ENCODE measurements at regions not wholly inside any gene's neighbourhood (a gene's known extent, or its start where the extent isn't known, plus 50 kb on each side); places are given as distances from the start of the nearest gene placed in this dataset.
"Not testable (repeated sequence)": the region's sequence is repeated elsewhere in the genome, so short reads cannot be mapped to it uniquely, and the experiment has no call there.

DNA sequence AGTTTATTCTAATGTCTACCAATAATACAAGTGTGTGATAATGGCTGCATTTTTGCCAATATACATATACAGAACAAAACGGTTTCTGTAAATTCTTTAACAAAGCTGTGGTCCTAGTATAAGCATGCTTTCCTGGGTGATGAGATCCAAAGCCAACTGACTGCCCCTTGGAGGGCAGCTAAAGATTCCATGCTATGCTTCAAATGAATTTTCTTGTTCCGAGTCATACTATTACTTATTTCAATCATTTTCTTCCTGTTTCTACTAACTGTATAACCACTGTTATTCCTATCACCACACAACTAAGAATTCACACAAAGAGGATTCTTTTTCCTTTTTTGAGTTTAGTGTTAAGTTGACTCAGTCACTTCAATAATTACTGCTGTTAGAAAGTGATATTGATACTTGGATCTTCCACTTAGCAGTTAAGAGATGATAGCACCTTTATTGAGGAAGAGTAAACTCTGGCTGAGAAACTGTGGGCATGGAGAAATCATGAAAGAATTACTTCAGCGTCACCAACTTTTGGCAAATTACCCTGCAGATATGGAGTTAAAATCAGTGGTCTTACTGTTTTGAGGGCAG, 197.5 kb downstream of the ARL4A start:
- DNase-seq (ENCODE audit: low spot score) = no peak

DNA sequence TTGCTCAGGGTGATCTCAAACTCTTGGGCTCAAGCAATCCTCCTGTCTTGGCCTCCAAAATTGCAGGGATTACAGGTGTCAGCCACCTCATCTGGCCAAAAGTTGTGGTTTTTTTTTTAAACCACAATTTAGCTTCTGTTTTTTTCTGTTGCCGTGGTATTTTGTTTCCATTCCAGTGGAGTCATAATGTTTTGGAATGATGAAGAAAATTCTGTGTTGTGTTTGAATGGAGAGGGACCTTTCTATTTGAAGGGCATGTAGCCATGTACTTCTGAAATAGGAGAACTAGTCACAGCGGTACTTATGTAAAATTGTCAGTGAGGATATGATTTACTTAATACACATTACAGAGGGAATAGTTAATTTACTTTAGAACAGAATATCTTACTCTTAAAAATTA, 201.3 kb downstream of the ARL4A start:
- no peak for DNase-seq (ENCODE audit: low spot score)

DNA sequence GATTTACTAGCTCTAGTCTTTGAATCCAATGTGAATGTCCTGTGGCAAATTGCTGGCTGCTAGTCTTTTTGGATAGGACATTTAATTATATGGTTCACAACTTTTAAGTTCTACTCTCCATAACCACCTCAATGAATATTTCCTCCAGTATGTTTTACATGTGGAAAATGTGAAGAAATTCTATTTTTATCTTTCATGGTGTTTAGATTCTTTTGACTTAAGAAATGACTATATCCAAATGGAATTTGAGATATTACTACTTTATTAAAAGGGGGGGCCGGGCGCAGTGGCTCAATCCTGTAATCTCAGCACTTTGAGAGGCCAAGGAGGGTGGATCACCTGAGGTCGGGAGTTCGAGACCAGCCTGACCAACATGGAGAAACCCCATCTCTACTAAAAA, 202.0 kb downstream of the ARL4A start:
- DNase-seq (ENCODE audit: low spot score) = peak; percentile 3

DNA sequence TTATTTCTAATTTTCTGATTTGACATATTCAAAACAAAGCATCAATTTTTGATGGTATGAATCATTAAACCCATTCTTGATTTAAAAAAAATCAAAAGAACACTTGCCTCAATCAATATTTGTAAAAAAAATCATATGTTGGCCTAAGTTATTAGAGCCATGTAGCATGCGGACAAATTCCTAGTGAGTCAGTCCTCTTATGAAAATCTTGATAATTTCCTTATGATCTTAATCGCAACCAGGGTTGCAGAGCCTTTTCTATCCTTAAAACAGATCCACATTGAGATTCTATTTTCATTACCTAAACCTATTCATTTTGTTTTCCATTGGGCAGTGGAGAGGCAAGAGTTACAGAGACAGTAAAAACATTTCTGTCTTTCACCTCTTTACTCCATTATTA, 203.2 kb downstream of the ARL4A start:
- no peak for DNase-seq (ENCODE audit: low spot score)

DNA sequence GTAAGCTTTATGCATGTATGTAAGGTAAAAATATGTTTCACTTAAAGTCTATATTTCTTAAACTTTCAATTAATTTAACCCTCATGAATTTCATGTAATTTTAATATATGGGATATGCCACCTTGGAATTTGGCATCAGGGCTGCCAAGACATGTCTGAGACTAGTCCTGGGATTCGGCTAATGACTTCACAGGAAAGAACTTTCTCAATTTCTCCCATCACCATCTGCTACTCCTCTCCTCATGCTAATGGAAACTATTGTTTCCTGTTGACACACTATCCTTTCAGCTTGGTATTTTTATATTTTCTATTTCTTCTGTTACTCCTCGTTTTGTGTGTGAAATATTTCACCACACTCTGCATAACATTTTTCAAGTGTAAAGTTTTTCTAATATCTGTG, 205.9 kb downstream of the ARL4A start:
- no peak for DNase-seq (ENCODE audit: low spot score)

DNA sequence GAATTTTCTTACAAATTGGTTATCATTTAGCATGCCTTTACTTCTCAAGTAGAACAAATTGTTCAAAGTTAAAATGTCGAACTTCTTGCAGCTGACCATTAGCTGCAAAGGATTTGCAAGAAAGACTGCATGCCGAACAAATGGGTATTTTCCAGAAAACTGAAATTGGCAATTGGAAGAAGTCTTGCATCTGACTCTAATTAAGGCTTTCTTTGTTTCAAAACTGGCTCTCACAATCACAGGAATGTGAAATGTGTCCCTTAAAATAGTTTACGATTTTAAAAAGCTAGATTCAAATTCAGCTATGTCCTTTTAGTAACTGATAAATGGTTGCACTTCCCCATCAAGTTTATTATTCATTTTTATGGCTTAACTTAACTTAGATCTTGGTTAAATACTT, 207.9 kb downstream of the ARL4A start:
- no peak for DNase-seq (ENCODE audit: low spot score)

DNA sequence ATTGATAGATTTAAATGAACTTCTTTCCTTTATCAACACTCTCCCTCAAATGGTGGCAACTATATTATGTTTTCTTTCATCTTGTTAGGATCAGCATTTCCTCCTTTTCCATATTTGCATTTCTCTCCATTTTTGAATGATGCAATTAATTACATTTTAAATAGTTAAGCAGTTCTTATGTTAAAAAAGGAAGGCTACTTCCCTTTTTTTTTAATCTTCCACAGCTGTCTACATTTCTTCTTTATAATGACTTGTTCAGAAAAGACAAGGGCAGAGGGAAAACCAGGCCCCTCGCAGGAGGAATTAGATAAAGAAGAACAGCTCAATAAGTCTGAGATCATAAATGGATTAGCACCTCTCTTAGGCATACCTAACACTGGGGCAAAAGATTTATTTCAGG, 208.9 kb downstream of the ARL4A start:
- DNase-seq (ENCODE audit: low spot score) = no peak

DNA sequence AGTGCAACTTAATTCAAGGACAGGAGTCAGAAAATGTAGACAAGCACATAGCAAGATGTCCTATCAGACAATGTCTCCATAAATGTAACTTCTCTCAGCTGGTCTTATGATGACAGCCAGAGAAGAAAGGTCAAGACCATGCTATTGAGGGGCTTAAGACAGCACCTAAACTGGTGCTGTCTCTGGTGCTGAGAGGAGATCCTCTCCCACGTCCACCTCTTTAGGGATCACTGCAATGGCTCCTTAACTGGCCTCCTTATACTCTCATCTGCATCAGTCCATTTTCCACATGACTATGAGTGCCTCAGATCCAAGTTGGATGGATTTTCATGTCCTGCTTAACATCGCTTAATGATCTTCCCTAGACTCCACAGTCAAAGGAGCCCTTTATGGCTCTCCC, 210.6 kb downstream of the ARL4A start:
- DNase-seq (ENCODE audit: low spot score) = no peak

DNA sequence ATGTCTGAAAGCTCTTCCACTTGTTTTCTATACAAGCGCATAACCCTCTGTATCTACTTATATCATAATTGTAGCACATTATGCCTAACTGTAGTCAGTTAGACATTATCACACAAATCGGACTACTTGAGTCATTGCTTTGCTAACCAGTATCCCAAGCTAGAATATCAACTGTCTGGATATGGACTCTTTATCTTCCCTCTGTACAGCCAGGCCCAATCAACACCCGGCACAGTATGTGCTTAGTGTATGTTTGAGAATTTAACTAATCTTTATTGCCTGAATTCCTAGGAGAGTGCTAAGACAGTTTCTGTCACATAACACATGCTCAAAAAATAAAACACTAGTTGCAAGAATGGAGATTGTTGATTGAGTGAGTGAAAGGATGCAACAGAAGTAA, 211.2 kb downstream of the ARL4A start:
- DNase-seq (ENCODE audit: low spot score) = no peak

DNA sequence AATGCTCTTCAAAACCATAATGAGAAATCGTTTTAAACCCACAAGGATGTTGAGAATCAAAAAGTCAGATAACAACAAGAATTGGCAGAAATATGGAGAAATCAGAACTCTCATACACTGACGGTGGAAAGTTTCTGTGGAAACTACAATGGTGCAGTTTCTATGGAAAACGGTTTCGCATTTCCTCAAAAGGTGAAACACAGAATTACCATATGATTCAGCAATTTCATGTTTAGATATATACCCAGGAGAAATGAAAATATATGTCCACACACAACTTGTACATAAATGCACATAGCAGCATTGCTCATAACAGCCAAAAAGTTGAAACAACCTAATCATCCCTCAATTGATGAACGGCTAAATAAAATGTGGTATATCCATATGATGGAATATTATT, 218.2 kb downstream of the ARL4A start:
- no peak for DNase-seq (ENCODE audit: low spot score)

DNA sequence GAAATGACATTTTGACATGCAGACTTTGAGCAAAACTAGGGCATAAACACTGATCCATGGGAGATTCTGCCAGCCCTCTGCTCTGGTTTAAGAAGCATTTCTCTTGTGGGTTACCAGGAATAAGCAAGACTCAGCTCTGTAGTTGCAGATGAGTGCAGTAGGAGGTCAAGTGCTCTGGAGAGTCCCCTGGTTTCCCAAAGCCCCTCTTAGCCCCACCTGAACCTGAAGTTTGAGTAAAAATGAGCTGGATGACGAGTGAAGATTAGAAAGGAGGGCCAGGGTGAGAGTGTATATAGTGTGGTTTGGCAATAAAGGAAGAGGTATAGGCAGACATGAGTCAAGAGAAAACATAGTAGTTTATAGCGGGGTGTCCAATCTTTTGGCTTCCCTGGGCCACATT, 220.3 kb downstream of the ARL4A start:
- no peak for DNase-seq (ENCODE audit: low spot score)

DNA sequence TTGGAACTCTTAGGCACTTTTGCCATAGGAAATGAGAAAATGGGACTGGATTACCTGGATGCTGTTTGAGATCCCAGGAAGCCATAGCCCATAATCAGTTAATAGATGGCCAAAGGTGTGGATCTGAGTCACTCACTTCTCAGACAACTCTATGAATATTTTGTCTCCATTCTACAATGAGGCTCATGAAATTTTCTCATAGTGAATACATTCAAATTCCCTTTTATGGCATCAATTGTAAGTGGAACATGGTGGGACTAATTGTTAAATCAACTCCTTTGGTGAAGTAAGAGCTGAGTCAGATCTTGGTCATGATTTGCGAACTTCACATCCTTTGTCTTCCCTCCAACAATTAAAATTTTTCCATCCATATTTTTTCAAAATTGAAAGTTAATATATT, 222.1 kb downstream of the ARL4A start:
- no peak for DNase-seq (ENCODE audit: low spot score)

DNA sequence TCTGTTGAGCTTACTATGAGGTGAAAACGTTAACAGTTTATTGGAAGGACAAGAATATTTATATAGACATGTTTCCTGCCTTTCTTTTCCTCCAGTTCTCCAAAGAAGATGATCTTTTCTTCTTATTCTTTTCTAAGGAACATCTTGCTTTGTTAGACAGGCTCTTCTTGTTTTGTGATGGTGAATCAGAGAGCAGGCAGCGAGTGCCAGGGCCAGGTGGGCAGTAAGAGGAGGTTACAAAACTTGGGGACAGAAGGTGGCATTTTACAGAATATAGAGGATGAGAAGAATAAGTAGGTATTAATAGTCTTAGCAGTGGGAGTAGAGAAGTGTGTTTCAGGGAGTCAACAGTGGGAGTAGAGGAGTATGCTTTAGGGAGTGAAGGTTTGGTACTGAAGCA, 223.6 kb downstream of the ARL4A start:
- no peak for DNase-seq (ENCODE audit: low spot score)

DNA sequence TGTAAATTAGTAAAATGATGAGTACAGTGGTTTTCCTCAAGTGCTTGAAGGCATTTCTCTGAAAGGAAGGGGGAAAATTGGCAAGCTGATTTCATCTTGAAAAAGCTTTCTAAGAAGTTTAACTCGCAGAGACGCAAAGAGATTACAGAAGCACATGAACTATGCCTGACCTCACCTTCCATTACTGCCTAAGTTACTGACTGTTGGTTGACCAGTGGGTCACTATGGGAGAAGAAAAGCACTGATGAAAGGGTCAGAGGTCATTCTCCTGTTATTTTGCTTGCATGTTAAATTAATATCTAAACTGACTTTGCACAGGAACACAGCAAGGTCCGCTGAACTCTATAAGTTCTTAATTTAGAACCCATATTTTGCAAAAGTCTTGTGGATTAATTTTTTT, 225.6 kb downstream of the ARL4A start:
- DNase-seq (ENCODE audit: low spot score) = no peak

DNA sequence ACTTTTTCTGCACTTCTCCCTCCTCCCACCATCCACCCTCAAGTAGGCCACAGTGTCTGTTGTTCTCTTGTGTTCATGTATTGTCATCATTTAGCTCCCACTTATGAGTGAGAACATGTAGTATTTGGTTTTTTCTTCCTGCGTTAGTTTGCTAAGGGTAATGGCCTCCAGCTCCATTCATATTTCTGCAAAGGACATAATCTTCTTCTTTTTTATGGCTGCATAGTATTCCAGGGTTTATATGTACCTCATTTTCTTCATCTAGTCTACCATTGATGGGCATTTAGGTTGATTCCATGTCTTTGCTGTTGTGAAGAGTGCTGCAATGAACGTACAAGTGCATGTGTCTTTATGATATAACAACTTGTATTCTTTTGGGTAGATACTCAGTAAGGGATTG, 230.4 kb downstream of the ARL4A start:
- DNase-seq (ENCODE audit: low spot score) = no peak

DNA sequence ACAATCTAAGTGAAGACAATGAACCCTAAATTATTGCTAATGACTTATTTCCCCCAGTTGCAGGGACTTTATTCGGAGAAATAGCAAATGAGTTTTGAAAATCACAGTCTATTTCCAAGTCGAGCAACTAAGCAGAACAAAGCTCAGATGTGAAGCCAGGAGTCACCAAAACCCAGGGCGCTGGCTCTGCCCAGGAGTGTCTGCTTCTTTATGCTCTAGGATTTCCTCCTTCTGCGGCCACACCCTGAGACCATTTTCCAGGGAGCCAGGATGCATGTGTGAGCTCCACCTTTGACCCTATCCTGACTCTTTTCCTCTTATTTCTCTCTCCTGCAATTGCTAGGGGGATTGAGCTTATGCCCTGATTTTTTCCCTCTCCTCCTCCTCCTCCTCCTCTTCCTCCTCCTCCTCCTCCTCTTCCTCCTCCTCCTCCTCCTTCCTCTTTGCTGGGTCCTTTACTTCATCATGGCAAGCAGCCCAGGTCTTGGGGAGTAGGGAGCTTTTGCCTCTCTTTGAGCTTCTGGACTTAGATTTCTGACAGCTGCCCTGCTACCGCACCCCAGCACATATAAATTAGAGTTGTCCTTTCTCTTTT, 234.4 kb downstream of the ARL4A start:
- no peak for DNase-seq (ENCODE audit: low spot score)

DNA sequence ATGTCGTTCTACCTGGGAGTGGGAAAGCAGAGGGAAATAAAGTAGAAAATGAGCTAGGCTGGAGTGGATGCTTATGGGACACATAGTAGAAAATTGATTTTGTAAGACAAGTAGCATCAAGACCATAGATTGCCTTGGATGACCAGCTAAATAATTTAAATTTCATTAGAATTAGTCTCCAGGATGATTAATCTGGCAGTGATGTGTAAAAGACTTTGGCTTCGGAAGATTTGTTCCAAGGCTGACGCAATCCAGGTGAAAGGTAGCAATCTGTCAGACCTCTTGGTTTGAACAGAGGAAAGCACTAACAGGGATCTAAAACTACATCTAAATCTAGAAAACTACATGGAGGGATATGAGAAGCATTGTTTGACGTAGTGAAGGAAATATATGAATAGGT, 236.5 kb downstream of the ARL4A start:
- no peak for DNase-seq (ENCODE audit: low spot score)

DNA sequence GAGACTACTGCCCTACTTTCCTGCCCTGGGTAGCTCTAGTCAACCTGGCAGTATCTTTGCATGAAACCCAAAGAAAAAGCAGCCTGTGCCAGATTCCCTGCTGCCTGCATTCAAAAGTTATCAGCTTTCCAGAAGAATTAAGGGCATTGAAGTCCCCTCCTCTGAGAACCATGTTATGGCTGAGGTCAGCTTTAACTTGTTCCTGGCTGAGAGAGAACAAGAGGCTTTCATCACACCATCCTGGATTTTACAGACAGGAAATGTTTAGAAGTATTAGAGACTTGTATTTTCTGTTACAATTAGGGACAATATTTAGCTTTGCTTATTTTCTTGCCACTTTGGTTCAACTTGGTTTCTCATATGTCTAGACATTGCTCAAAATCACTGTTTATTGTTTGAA, 238.8 kb downstream of the ARL4A start:
- no peak for DNase-seq (ENCODE audit: low spot score)

DNA sequence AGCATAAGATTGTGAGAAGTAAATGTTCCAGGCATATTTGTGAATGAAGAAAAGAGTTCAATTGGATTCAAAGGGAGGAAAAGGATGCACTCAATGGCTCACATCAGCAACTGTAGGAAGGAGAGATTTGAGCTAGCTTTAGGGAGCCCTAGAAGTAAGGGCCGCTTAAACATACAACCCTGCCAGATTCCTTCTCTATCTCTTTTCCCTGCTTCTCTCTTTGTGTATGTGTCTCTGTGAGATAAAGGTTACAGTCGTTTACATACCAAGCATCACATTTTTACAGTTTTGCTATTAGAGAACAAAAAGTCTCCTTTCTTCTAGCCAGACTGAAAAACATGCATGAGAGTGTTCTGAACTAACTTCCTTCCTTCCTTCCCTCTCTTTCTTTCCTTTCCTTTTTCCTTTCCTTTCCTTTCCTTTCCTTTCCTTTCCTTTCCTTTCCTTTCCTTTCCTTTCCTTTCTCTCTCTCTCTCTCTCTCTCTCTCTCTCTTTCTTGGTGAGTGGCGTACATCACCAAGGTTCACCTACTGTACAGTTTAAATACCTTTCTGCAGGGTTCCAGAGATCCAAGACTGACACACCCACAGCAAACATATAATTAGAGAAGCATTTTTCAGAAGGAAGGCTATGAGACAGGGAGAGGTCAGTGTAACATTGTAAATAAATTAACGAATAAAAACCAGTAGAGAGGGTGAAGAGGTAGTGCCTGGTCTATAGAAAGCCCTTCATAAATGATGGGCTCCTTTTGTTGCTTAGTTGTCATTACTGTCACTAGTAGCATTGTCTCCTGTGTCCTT, 240.4 kb downstream of the ARL4A start:
- no peak for DNase-seq (ENCODE audit: low spot score)

DNA sequence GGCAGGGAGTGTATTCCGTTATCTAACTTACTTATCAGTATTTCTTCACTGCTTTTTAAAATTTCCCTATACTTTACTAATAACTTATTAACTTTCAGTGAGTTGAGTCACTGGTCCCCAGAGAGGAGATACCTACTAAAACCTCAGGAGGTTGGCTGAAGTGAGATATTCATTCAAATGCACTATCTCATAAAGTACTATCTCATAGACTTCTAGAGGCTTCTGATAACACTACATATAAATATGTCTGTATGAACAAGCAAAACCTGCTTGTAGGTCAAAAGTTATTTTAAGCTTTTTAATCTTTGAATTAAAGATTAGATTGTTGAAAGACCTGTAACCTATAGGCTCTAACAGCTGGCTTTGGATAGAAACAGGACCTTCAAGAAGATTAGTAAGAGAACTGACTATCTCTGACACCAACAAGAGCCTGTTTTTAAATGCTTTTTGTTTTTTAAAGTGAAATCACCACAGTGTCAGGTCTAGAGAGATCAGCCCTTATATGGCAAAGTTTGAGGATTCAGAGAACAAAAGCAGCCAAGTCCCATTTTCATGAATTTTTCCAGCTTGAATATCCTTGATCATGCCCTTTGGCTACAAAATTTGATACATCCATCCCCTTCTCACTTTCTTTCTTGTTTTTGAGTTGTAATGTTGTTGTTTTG, 242.2 kb downstream of the ARL4A start:
- no peak for DNase-seq (ENCODE audit: low spot score)

DNA sequence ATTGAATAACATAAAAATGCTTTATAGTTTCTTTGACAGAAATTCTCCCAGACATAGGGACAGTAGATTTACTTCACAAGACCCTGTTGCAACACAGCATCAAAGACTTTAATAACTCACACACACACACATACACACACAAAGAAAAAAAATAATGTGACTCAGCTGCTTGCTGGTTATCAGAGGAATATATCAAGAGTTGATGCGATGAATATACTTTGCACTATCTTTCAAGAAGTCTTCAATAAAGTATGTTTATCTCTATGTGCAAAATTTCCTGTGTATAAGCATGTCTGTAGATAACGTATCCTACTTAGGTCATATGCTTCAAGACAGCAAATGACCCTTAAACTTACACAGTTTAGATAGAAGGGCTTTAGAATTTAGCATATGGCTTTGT, 243.1 kb downstream of the ARL4A start:
- DNase-seq (ENCODE audit: low spot score) = no peak

DNA sequence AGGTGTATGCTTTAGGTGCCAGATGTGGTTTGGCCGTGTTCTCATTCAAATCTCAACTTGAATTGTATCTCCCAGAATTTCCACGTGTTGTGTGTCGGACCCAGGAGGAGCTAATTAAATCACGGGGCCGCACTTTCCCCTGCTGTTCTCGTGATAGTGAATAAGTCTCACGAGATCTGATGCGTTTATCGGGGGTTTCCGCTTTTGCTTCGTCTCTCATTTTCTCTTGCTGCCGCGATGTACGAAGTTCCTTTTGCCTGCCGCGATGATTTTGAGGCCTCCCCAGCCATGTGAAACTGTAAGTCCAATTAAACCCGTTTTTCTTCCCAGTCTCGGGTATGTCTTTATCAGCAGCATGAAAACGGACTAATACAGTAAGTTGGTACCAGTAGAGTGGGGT, 244.0 kb downstream of the ARL4A start:
- DNase-seq (ENCODE audit: low spot score) = not testable (repeated sequence)

DNA sequence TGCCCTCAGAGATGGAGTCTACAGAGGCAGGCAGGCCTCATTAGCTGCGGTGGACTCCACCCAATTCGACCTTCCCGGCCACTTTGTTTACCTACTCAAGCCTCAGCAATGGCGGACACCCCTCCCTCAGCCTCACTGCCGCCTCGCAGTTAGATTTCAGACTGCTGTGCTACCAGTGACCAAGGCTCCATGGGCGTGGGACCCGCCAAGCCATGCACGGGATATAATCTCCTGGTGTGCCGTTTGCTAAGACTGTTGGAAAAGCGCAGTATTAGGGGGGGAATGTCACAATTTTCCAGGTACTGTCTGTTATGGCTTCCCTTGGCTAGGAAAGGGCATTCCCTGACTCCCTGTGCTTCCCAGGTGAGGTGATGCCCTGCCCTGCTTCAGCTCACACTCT, 252.3 kb downstream of the ARL4A start:
- no peak for DNase-seq (ENCODE audit: low spot score)
